Progenitor cell of endocrine pancreas (in vitro differentiated cells): ENCODE measurements at regions not wholly inside any gene's neighbourhood (a gene's known extent, or its start where the extent isn't known, plus 50 kb on each side); places are given as distances from the start of the nearest gene placed in this dataset.

ENCODE experiments used
- DNase-seq: peaks from one replicate; pipeline ENCODE4 v3.0.0; 2021; ENCODE audit warnings: low spot score; ENCODE audit not compliant: unreplicated experiment
- H3K27ac Mint-ChIP-seq: 2 replicates; pipeline ENCODE4 v1.8.0; 2021; ENCODE audit warnings: mild to moderate bottlenecking, moderate library complexity, mixed read lengths
- H3K27me3 Mint-ChIP-seq: 2 replicates; pipeline ENCODE4 v1.8.0; 2021; ENCODE audit warnings: mixed read lengths
- H3K36me3 Mint-ChIP-seq: 2 replicates; pipeline ENCODE4 v1.8.0; 2022; ENCODE audit warnings: mixed read lengths; ENCODE audit not compliant: insufficient read depth
- H3K4me1 Mint-ChIP-seq: 2 replicates; pipeline ENCODE4 v1.8.0; 2021; ENCODE audit warnings: low read depth, mixed read lengths
- H3K4me3 Mint-ChIP-seq: 2 replicates; pipeline ENCODE4 v1.8.0; 2021; ENCODE audit warnings: low read depth, mild to moderate bottlenecking, moderate library complexity, mixed read lengths
- H3K9me3 Mint-ChIP-seq: 2 replicates; pipeline ENCODE4 v1.8.0; 2021; ENCODE audit warnings: low read depth, mixed read lengths
- TF ChIP-seq, protein P1 (sequence below): fragments of 200-600 bp; sonication (generic); IDR thresholded peaks from one replicate; pipeline ENCODE4 v1.5.0; 2021; ENCODE audit warnings: antibody characterized with exemption, mild to moderate bottlenecking; ENCODE audit not compliant: unreplicated experiment

DNA sequence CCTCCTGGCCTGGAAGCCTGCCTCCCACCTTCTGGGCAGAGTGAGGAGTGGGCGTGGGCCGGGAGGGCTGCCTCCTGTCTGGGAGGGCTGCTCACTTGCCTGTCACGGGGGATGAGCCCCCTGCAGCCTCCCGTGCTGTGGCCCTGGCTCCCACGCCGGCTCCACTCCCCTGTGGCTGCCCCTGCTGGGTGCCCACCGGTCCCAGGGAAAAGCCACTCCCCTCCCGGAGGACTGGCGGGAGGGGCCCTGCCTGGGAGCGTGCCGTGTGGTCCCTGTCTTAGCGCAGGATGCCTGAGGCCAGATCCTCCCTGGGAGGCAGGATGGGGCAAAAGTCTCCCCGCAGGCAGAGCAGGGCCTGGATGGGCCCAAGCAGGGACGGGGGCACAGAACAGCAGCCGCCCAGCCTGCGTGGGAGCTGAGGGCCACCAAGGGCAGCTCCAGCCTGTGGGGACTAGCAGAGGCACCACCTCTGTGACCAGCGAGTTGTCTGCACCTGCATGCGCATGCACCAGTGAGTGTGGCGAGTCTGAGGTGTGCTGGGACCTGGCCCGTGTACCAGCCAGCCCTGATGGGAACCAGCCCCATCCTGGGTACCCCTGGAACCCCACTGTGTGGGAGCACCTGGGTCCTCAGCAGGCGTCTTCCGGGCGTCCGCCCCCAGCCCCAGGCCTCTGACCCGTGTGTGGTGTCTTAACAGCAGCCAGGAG is 339.9 kb downstream of the SEC14L1 start:
- H3K4me3 Mint-ChIP-seq, result no peak overlapping the region
- H3K36me3 Mint-ChIP-seq, result peaks cover 3% of the 10 kb centered on the region
- no peak overlapping the region for H3K27ac Mint-ChIP-seq
- peaks cover 20% of the 10 kb centered on the region for H3K4me1 Mint-ChIP-seq
- no peaks in the 10 kb centered on the region for H3K9me3 Mint-ChIP-seq
- TF ChIP-seq, protein P1, sequence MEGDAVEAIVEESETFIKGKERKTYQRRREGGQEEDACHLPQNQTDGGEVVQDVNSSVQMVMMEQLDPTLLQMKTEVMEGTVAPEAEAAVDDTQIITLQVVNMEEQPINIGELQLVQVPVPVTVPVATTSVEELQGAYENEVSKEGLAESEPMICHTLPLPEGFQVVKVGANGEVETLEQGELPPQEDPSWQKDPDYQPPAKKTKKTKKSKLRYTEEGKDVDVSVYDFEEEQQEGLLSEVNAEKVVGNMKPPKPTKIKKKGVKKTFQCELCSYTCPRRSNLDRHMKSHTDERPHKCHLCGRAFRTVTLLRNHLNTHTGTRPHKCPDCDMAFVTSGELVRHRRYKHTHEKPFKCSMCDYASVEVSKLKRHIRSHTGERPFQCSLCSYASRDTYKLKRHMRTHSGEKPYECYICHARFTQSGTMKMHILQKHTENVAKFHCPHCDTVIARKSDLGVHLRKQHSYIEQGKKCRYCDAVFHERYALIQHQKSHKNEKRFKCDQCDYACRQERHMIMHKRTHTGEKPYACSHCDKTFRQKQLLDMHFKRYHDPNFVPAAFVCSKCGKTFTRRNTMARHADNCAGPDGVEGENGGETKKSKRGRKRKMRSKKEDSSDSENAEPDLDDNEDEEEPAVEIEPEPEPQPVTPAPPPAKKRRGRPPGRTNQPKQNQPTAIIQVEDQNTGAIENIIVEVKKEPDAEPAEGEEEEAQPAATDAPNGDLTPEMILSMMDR, result no peak
- no peak for DNase-seq
- H3K27me3 Mint-ChIP-seq, result no peaks in the 10 kb centered on the region

DNA sequence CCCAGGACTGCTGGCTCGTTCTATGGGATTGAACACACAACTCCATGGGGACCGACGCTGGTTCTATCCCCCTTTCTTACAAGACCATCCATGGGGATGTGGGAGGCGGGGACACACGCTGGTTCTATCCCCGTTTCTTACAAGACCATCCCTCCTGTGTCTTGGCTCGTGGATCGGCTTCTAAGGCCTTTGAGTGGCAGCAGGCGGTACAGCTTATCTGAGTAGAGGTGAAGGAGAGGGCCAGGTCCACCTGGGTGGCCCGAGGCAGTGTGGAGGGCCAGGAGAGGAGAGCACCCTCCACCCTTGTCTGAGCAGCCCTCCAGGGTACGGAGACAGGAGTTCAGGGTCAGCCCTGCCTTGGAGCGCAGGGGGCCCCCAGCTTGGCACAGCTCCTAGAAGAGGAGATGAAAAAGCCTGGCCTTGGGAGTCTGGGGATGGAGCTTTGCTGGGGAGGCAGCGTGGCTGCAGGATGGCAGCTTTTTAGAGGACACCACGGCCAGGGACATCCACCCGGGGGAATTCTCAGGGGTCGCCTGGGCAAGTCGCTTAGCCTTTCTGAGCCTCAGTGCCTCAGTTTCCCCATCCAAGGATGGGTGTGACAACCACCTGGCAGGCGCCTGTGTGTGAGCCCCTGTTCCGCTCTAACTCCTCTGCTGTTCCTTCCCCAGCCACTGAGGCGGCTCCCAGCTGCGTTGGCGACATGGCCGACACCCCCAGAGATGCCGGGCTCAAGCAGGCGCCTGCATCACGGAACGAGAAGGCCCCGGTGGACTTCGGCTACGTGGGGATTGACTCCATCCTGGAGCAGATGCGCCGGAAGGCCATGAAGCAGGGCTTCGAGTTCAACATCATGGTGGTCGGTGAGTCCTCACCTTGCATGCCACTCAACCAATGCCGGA is 341.0 kb downstream of the SEC14L1 start:
- TF ChIP-seq, protein P1, result no peak
- Mint-ChIP-seq H3K27ac (no peak overlapping the region), H3K9me3 (no peaks in the 10 kb centered on the region), H3K4me1 (peaks cover 20% of the 10 kb centered on the region), H3K36me3 (peaks cover 3% of the 10 kb centered on the region), H3K27me3 (no peaks in the 10 kb centered on the region), H3K4me3 (no peak overlapping the region)
- no peak for DNase-seq

DNA sequence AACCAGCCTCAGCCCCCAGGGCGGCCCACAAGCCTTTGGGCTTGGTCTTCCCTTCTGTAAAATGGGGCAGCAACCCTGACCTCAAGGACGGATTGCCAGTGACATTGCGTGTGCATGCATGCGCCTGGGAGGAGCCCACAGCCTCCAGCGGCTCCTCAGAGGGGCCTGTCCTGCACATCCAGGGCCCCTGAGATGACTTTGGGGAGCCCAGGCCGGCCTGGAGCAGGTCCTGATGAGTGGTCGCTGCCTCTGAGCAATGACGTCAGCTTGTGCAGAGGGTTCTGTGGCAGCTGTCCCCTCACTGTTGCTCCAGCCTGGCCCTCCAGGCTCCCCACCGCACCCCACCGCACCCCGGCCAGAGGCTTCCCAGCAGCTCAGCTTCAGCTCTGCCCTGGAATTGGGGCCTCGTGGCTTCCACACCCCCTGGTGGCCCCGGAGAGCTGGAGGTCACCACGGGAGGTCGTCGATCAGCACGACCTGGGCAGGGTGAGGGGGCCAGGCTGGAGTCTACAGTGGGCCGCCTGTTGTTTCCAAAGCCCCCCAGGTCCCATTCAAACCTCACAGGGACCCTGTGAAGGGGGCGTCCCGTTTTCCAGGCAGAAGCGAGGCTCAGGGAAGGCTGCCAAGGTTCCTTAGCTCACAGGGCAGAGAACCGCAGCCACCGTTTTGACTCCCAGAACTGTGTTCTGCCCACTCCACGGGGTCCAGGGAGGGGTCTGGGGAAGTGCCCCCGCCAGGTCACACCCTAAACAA is 341.8 kb downstream of the SEC14L1 start:
- H3K9me3 Mint-ChIP-seq, result no peaks in the 10 kb centered on the region
- H3K4me1 Mint-ChIP-seq, result peaks cover 13% of the 10 kb centered on the region
- TF ChIP-seq, protein P1, result no peak
- H3K27me3 Mint-ChIP-seq, result no peaks in the 10 kb centered on the region
- DNase-seq, result no peak
- no peak overlapping the region for H3K4me3 Mint-ChIP-seq
- H3K27ac Mint-ChIP-seq, result no peak overlapping the region
- peaks cover 3% of the 10 kb centered on the region for H3K36me3 Mint-ChIP-seq

DNA sequence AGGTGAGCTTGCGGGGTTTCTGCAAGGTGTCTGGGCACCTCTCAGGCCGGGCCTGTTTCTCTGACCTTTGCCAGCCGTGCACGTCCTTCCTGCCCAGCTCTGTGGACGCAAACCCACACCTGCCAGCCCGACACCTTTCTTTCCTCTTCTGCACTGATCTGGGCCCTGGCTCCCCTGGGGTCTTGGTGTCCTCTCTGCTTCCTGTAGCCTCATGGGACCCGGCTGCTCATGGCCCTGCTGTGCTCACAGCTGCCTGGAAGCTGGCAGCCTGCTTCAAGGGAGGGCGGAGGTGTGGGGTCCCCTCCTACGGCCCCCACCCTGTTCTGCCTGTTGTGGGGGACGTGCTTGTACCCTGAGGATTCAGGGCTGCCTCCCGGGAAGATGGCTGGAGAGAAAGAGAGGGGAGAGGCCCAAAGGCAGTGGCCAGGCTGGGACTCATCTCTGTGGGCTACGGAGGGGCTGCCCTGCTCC is 342.4 kb downstream of the SEC14L1 start:
- no peak overlapping the region for H3K27ac Mint-ChIP-seq
- H3K4me3 Mint-ChIP-seq, result no peak overlapping the region

More for the DNA sequence above, 342.4 kb downstream of the SEC14L1 start:
- Mint-ChIP-seq H3K27me3 (no peaks in the 10 kb centered on the region), H3K9me3 (no peaks in the 10 kb centered on the region), H3K4me1 (peaks cover 11% of the 10 kb centered on the region), H3K36me3 (peaks cover 4% of the 10 kb centered on the region)
- DNase-seq, result no peak
- TF ChIP-seq, protein P1, result no peak
